Liver (tissue), 8 donors: ENCODE measurements at regions not wholly inside any gene's neighbourhood (a gene's known extent, or its start where the extent isn't known, plus 50 kb on each side); places are given as distances from the start of the nearest gene placed in this dataset.

Experiments
- DNase-seq: peaks from one replicate; pipeline ENCODE4 v3.0.0-alpha.2; 2017; ENCODE audit warnings: low spot score
- H3K27ac ChIP-seq, 2 donors: one replicate each; pipeline ENCODE4 v1.7.0; 2013; ENCODE audit warnings: inconsistent platforms in 2 of 2, low read length in 2 of 2, control low read depth in 1 of 2, low read depth in 1 of 2, mild to moderate bottlenecking in 1 of 2
- H3K27me3 ChIP-seq, 4 donors: one replicate each; pipeline versions ENCODE4 v1.6.1 to v1.7.0; 2013; ENCODE audit warnings: low read length in 3 of 4, inconsistent platforms in 1 of 4, mild to moderate bottlenecking in 1 of 4, moderate library complexity in 1 of 4; ENCODE audit not compliant: control insufficient read depth in 4 of 4, insufficient read depth in 4 of 4
- H3K36me3 ChIP-seq, 4 donors: one replicate each; pipeline versions ENCODE4 v1.6.1 to v1.7.0; 2013; ENCODE audit warnings: low read length in 3 of 4, mild to moderate bottlenecking in 3 of 4, low read depth in 1 of 4, moderate library complexity in 1 of 4; ENCODE audit not compliant: control insufficient read depth in 4 of 4, insufficient read depth in 3 of 4
- H3K4me1 ChIP-seq, 4 donors: one replicate each; pipeline versions ENCODE4 v1.6.1 to v1.7.0; 2013; ENCODE audit warnings: low read length in 3 of 4, mild to moderate bottlenecking in 3 of 4, moderate library complexity in 1 of 4; ENCODE audit not compliant: control insufficient read depth in 4 of 4, insufficient read depth in 4 of 4
- H3K4me3 ChIP-seq, 3 donors: one replicate each; pipeline versions ENCODE4 v1.6.1 to v1.7.0; 2013; ENCODE audit warnings: low read length in 3 of 3, control low read depth in 1 of 3, low read depth in 1 of 3, mild to moderate bottlenecking in 1 of 3
- H3K9ac ChIP-seq, 2 donors: one replicate each; pipeline ENCODE4 v1.7.0; 2013; ENCODE audit warnings: low read length in 2 of 2, mild to moderate bottlenecking in 2 of 2, moderate library complexity in 2 of 2, control low read depth in 1 of 2, low read depth in 1 of 2
- H3K9me3 ChIP-seq, 4 donors: one replicate each; pipeline versions ENCODE4 v1.6.1 to v1.7.0; 2013; ENCODE audit warnings: low read length in 3 of 4; ENCODE audit not compliant: control insufficient read depth in 4 of 4
- EGR1 ChIP-seq, 2 donors: IDR thresholded peaks; 2 replicates each; pipeline ENCODE4 v1.6.1; 2016 to 2018; ENCODE audit warnings: antibody characterized with exemption in 2 of 2, low read depth in 2 of 2
- FOXA1 ChIP-seq: IDR thresholded peaks from 2 replicates; pipeline ENCODE4 v1.6.1; 2016; ENCODE audit warnings: antibody characterized with exemption
- FOXA2 ChIP-seq: IDR thresholded peaks from 2 replicates; pipeline ENCODE4 v1.6.1; 2016; ENCODE audit warnings: antibody characterized with exemption
- HNF4A ChIP-seq, 2 donors: conservative IDR thresholded peaks; 2 replicates each; pipeline ENCODE4 v1.6.1; 2016; ENCODE audit warnings: antibody characterized with exemption in 2 of 2, mild to moderate bottlenecking in 2 of 2
- HNF4G ChIP-seq: IDR thresholded peaks from 2 replicates; pipeline ENCODE4 v1.6.1; 2016; ENCODE audit warnings: antibody characterized with exemption
- JUND ChIP-seq, 2 donors: IDR thresholded peaks; 2 replicates each; pipeline ENCODE4 v1.6.1; 2016; ENCODE audit warnings: antibody characterized with exemption in 2 of 2
- NR2F2 ChIP-seq: IDR thresholded peaks from 2 replicates; pipeline ENCODE4 v1.6.1; 2016; ENCODE audit warnings: antibody characterized with exemption
- RAD21 ChIP-seq, 2 donors: IDR thresholded peaks; 2 replicates each; pipeline ENCODE4 v1.6.1; 2016; ENCODE audit warnings: antibody characterized with exemption in 2 of 2, mild to moderate bottlenecking in 2 of 2
- RXRA ChIP-seq, 2 donors: IDR thresholded peaks; 2 replicates each; pipeline ENCODE4 v1.6.1; 2017 to 2018; ENCODE audit warnings: antibody characterized with exemption in 2 of 2, mild to moderate bottlenecking in 1 of 2
- SP1 ChIP-seq: IDR thresholded peaks from 2 replicates; pipeline ENCODE4 v1.6.1; 2018; ENCODE audit warnings: antibody characterized with exemption, mild to moderate bottlenecking
- TAF1 ChIP-seq: conservative IDR thresholded peaks from 2 replicates; pipeline ENCODE4 v1.6.1; 2016; ENCODE audit warnings: antibody characterized with exemption, mild to moderate bottlenecking
- YY1 ChIP-seq: IDR thresholded peaks from 2 replicates; pipeline ENCODE4 v1.6.1; 2016; ENCODE audit warnings: antibody characterized with exemption, mild to moderate bottlenecking
- WGBS: extraction: QIAGEN DNeasy Blood & Tissue Kit; methylation state at CpG from one replicate; pipeline ENCODE4 v1.1.7; 2013; 5-methylcytosine and 5-hydroxymethylcytosine counted together
- TF ChIP-seq, protein P1 (sequence below): fragments of 150-350 bp; IDR thresholded peaks from 2 replicates; pipeline ENCODE4 v1.5.1; 2017; ENCODE audit warnings: improper control_type of control experiment, low read depth, low read length; ENCODE audit not compliant: missing input control
- TF ChIP-seq, protein P2 (sequence below): IDR thresholded peaks from 2 replicates; pipeline ENCODE4 v1.6.1; 2016; ENCODE audit warnings: antibody characterized with exemption
- TF ChIP-seq, protein P3 (sequence below): IDR thresholded peaks from 2 replicates; pipeline ENCODE4 v1.6.1; 2016; ENCODE audit warnings: antibody characterized with exemption
- TF ChIP-seq, protein P4 (sequence below): IDR thresholded peaks from 2 replicates; pipeline ENCODE4 v1.6.1; 2016; ENCODE audit warnings: antibody characterized with exemption
- TF ChIP-seq, protein P5 (sequence below): IDR thresholded peaks from 2 replicates; pipeline ENCODE4 v1.6.1; 2016; ENCODE audit warnings: antibody characterized with exemption, mild to moderate bottlenecking
- donor health status: healthy.
- donor health status: healthy.
- donor health status: healthy.
- donor health status: healthy.
- donor health status: healthy.

DNA sequence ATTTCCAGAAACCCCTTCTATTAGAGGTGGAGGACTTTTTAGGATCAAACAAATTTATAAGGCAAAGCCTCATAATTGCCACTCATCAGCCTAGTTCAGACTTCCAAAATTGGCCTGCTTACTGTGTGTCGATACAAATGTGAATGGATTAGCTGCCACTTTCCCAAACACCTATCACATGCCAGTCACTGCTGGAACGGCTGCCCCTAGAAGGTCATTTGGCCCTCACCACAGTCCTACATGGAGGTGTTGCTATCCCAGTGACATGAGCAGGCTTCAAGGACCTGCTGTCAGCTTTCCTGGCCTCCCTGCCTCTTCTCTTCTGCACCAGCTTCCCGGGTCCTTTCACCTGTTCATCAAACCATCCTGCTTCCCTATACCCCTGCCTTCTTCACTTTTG is 279.2 kb upstream of the SKOR2 start (continued):
- TF ChIP-seq, protein P1, sequence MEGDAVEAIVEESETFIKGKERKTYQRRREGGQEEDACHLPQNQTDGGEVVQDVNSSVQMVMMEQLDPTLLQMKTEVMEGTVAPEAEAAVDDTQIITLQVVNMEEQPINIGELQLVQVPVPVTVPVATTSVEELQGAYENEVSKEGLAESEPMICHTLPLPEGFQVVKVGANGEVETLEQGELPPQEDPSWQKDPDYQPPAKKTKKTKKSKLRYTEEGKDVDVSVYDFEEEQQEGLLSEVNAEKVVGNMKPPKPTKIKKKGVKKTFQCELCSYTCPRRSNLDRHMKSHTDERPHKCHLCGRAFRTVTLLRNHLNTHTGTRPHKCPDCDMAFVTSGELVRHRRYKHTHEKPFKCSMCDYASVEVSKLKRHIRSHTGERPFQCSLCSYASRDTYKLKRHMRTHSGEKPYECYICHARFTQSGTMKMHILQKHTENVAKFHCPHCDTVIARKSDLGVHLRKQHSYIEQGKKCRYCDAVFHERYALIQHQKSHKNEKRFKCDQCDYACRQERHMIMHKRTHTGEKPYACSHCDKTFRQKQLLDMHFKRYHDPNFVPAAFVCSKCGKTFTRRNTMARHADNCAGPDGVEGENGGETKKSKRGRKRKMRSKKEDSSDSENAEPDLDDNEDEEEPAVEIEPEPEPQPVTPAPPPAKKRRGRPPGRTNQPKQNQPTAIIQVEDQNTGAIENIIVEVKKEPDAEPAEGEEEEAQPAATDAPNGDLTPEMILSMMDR = no peak
- TF ChIP-seq HNF4G (no peak), FOXA2 (no peak), JUND (IDR thresholded peaks at IDR 0.05) (no peak), HNF4A (conservative IDR thresholded peaks at IDR 0.05) (no peak)

DNA sequence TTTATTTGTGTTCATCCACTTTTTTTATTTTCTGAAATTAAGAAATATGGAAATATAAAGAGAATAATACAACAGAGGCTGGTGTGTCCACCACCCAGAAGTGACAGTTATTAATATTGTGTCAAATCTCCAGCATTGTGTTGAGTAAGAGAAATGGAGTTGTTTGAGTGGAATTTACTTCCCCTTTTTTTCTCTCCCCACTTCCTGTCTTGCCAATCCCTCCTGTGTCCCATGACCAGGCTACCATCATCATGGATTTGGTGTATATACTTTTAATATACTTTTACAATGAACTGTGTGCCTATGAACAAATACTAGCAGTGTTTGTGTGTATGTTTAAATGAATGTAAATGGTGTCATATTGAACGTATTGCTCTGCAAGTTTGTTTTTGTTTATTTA is 276.9 kb upstream of the SKOR2 start:
- no peak overlapping the region for H3K4me3 ChIP-seq
- no peak for DNase-seq

DNA sequence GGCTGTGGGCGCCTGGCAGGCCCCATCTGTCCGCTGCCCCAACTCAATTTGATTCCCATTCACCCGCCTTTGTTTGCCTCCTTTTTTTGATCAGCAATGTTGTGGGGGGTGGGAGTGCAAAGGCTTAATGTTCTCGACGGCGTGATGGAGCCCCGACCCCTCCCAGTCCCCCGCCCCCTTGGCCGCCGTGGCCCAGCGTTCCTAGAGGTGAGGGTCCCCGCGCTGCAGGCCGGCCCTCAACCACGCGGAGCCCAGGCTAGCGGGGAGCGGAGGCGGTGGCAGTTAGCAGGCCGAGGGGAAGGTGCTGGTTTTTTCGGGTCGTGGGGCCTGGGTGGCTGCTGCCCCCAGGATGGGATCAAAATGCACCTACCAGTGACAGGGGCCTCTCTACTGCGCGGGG is 274.7 kb upstream of the SKOR2 start:
- H3K27ac ChIP-seq = no peak overlapping the region
- 57% methylated on average over 24 of the region's 24 CpGs for whole genome bisulfite sequencing
- no peaks in the 10 kb centered on the region for H3K36me3 ChIP-seq
- no peaks in the 10 kb centered on the region for H3K9me3 ChIP-seq
- H3K27me3 ChIP-seq = no peaks in the 10 kb centered on the region
- TF ChIP-seq, protein P2, sequence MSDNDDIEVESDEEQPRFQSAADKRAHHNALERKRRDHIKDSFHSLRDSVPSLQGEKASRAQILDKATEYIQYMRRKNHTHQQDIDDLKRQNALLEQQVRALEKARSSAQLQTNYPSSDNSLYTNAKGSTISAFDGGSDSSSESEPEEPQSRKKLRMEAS = no peak
- TF ChIP-seq, protein P3, sequence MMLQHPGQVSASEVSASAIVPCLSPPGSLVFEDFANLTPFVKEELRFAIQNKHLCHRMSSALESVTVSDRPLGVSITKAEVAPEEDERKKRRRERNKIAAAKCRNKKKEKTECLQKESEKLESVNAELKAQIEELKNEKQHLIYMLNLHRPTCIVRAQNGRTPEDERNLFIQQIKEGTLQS = no peak
- TF ChIP-seq TAF1 (no peak), EGR1 (IDR thresholded peaks at IDR 0.05; ENCODE audit: low read depth in 2 of 2) (no peak), RAD21 (IDR thresholded peaks at IDR 0.05) (no peak), NR2F2 (no peak), JUND (IDR thresholded peaks at IDR 0.05) (no peak), SP1 (no peak), FOXA2 (no peak), FOXA1 (no peak), RXRA (IDR thresholded peaks at IDR 0.05) (no peak), HNF4G (no peak)
- TF ChIP-seq, protein P4, sequence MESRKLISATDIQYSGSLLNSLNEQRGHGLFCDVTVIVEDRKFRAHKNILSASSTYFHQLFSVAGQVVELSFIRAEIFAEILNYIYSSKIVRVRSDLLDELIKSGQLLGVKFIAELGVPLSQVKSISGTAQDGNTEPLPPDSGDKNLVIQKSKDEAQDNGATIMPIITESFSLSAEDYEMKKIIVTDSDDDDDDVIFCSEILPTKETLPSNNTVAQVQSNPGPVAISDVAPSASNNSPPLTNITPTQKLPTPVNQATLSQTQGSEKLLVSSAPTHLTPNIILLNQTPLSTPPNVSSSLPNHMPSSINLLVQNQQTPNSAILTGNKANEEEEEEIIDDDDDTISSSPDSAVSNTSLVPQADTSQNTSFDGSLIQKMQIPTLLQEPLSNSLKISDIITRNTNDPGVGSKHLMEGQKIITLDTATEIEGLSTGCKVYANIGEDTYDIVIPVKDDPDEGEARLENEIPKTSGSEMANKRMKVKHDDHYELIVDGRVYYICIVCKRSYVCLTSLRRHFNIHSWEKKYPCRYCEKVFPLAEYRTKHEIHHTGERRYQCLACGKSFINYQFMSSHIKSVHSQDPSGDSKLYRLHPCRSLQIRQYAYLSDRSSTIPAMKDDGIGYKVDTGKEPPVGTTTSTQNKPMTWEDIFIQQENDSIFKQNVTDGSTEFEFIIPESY = no peak
- TF ChIP-seq, protein P5, sequence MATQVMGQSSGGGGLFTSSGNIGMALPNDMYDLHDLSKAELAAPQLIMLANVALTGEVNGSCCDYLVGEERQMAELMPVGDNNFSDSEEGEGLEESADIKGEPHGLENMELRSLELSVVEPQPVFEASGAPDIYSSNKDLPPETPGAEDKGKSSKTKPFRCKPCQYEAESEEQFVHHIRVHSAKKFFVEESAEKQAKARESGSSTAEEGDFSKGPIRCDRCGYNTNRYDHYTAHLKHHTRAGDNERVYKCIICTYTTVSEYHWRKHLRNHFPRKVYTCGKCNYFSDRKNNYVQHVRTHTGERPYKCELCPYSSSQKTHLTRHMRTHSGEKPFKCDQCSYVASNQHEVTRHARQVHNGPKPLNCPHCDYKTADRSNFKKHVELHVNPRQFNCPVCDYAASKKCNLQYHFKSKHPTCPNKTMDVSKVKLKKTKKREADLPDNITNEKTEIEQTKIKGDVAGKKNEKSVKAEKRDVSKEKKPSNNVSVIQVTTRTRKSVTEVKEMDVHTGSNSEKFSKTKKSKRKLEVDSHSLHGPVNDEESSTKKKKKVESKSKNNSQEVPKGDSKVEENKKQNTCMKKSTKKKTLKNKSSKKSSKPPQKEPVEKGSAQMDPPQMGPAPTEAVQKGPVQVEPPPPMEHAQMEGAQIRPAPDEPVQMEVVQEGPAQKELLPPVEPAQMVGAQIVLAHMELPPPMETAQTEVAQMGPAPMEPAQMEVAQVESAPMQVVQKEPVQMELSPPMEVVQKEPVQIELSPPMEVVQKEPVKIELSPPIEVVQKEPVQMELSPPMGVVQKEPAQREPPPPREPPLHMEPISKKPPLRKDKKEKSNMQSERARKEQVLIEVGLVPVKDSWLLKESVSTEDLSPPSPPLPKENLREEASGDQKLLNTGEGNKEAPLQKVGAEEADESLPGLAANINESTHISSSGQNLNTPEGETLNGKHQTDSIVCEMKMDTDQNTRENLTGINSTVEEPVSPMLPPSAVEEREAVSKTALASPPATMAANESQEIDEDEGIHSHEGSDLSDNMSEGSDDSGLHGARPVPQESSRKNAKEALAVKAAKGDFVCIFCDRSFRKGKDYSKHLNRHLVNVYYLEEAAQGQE = no peak
- no peaks in the 10 kb centered on the region for H3K4me1 ChIP-seq
- no peak for DNase-seq
- H3K9ac ChIP-seq = no peak overlapping the region
- H3K4me3 ChIP-seq = no peak overlapping the region

More for the DNA sequence above, 276.9 kb upstream of the SKOR2 start:
- Histone ChIP-seq H3K27ac (no peak overlapping the region), H3K9me3 (no peaks in the 10 kb centered on the region), H3K36me3 (no peaks in the 10 kb centered on the region), H3K27me3 (peaks cover 0 to 6% (median 1%) of the 10 kb centered on the region in 4 donors), H3K4me1 (peaks cover 0 to 3% (median 0%) of the 10 kb centered on the region in 4 donors), H3K9ac (no peak overlapping the region)
- TF ChIP-seq YY1 = no peak
- TF ChIP-seq, protein P1 = no peak
- whole genome bisulfite sequencing = 88% methylated on average over 1 of the region's 1 CpG
